Medulla oblongata (tissue), 1 donor: ENCODE measurements at regions not wholly inside any gene's neighbourhood (a gene's known extent, or its start where the extent isn't known, plus 50 kb on each side); places are given as distances from the start of the nearest gene placed in this dataset.
"Not testable (repeated sequence)": the region's sequence is repeated elsewhere in the genome, so short reads cannot be mapped to it uniquely, and the experiment has no call there.

ENCODE experiments used
- DNase-seq: peaks from one replicate; pipeline ENCODE4 v3.0.0-alpha.2; 2015; ENCODE audit errors: extremely low spot score

- DNase-seq = no peak
Measured at GRCh38 chr5:99441235-99441634, 512.4 kb upstream of the CHD1 start.

- no peak for DNase-seq
Measured at GRCh38 chr5:99438619-99439018, 509.8 kb upstream of the CHD1 start.

- no peak for DNase-seq
Measured at GRCh38 chr5:99437986-99438385, 509.2 kb upstream of the CHD1 start.

GRCh38 chr5:99423396-99423795 lies 494.6 kb upstream of the CHD1 start:
- not testable (repeated sequence) for DNase-seq

- DNase-seq = not testable (repeated sequence)
Measured at GRCh38 chr5:99418640-99419039, 489.8 kb upstream of the CHD1 start.

- not testable (repeated sequence) for DNase-seq
Measured at GRCh38 chr5:99410386-99410785, 481.6 kb upstream of the CHD1 start.

- not testable (repeated sequence) for DNase-seq
Measured at GRCh38 chr5:99404764-99405302, 476.0 kb upstream of the CHD1 start.

GRCh38 chr5:99400571-99400970 lies 471.8 kb upstream of the CHD1 start:
- not testable (repeated sequence) for DNase-seq

GRCh38 chr5:99398976-99399375 lies 470.2 kb upstream of the CHD1 start:
- no peak for DNase-seq

- DNase-seq = no peak
Measured at GRCh38 chr5:99386406-99387077, 457.7 kb upstream of the CHD1 start.

GRCh38 chr5:99379187-99379586 lies 450.4 kb upstream of the CHD1 start:
- DNase-seq = no peak

GRCh38 chr5:99378443-99378842 lies 449.6 kb upstream of the CHD1 start:
- no peak for DNase-seq

- no peak for DNase-seq
Measured at GRCh38 chr5:99369797-99370593, 441.2 kb upstream of the CHD1 start.

GRCh38 chr5:99368726-99369125 lies 439.9 kb upstream of the CHD1 start:
- no peak for DNase-seq

GRCh38 chr5:99355881-99356280 lies 427.1 kb upstream of the CHD1 start:
- DNase-seq = no peak

GRCh38 chr5:99349787-99350186 lies 421.0 kb upstream of the CHD1 start:
- DNase-seq = no peak

- DNase-seq = no peak
Measured at GRCh38 chr5:99348597-99348996, 419.8 kb upstream of the CHD1 start.

GRCh38 chr5:99339758-99340157 lies 411.0 kb upstream of the CHD1 start:
- DNase-seq = not testable (repeated sequence)

- no peak for DNase-seq
Measured at GRCh38 chr5:99334936-99335335, 406.1 kb upstream of the CHD1 start.

GRCh38 chr5:99331061-99331460 lies 402.3 kb upstream of the CHD1 start:
- no peak for DNase-seq

- DNase-seq = peak; percentile 48
Measured at GRCh38 chr5:99320436-99320835, 391.6 kb upstream of the CHD1 start.

- no peak for DNase-seq
Measured at GRCh38 chr5:99317136-99317535, 388.3 kb upstream of the CHD1 start.

GRCh38 chr5:99316484-99316883 lies 387.7 kb upstream of the CHD1 start:
- DNase-seq = no peak
